HG03460 (cell line): ENCODE measurements at regions not wholly inside any gene's neighbourhood (a gene's known extent, or its start where the extent isn't known, plus 50 kb on each side); places are given as distances from the start of the nearest gene placed in this dataset.

Source experiments
- ATAC-seq: cut with Tn5 transposase; IDR thresholded peaks from one replicate; pipeline ENCODE4 v1.9.1; 2021; ENCODE audit not compliant: unreplicated experiment

GRCh38 chr1:29475326-29475725 lies 239.0 kb downstream of the PTPRU start:
- ATAC-seq = no peak

- no peak for ATAC-seq
These were observed 238.2 kb downstream of the PTPRU start for GRCh38 chr1:29474274-29475244.

- ATAC-seq = no peak
These were observed 237.0 kb downstream of the PTPRU start for GRCh38 chr1:29473161-29473855.

GRCh38 chr1:29471487-29472313 lies 235.4 kb downstream of the PTPRU start:
- ATAC-seq = no peak

GRCh38 chr1:29470788-29471119 lies 234.4 kb downstream of the PTPRU start:
- ATAC-seq = no peak

GRCh38 chr1:29470087-29470787 lies 233.9 kb downstream of the PTPRU start:
- no peak for ATAC-seq

- no peak for ATAC-seq
These were observed 233.1 kb downstream of the PTPRU start for GRCh38 chr1:29469457-29469856.

- ATAC-seq = no peak
These were observed 231.9 kb downstream of the PTPRU start for GRCh38 chr1:29467989-29468900.

- ATAC-seq = no peak
These were observed 229.9 kb downstream of the PTPRU start for GRCh38 chr1:29466258-29466657.

GRCh38 chr1:29465755-29466154 lies 229.4 kb downstream of the PTPRU start:
- no peak for ATAC-seq

GRCh38 chr1:29462096-29462495 lies 225.8 kb downstream of the PTPRU start:
- ATAC-seq = no peak

GRCh38 chr1:29461115-29461739 lies 224.9 kb downstream of the PTPRU start:
- ATAC-seq = no peak

GRCh38 chr1:29460694-29461093 lies 224.4 kb downstream of the PTPRU start:
- ATAC-seq = no peak

- ATAC-seq = no peak
These were observed 223.8 kb downstream of the PTPRU start for GRCh38 chr1:29460041-29460610.

GRCh38 chr1:29459620-29459945 lies 223.3 kb downstream of the PTPRU start:
- no peak for ATAC-seq

GRCh38 chr1:29458737-29459619 lies 222.7 kb downstream of the PTPRU start:
- no peak for ATAC-seq

- no peak for ATAC-seq
These were observed 221.4 kb downstream of the PTPRU start for GRCh38 chr1:29457496-29458368.
